GM21528 (cell line): ENCODE measurements at regions not wholly inside any gene's neighbourhood (a gene's known extent, or its start where the extent isn't known, plus 50 kb on each side); places are given as distances from the start of the nearest gene placed in this dataset.
"Not testable (repeated sequence)": the region's sequence is repeated elsewhere in the genome, so short reads cannot be mapped to it uniquely, and the experiment has no call there.

Experiments
- ATAC-seq: cut with Tn5 transposase; IDR thresholded peaks from one replicate; pipeline ENCODE4 v1.9.1; 2021; ENCODE audit warnings: mild to moderate bottlenecking, moderate library complexity; ENCODE audit not compliant: unreplicated experiment, low FRiP score

- ATAC-seq, result not testable (repeated sequence)
These were observed 186.6 kb downstream of the SHOX start for GRCh38 chrX:817147-817546.

GRCh38 chrX:816411-816810 is 185.8 kb downstream of the SHOX start:
- no peak for ATAC-seq

- ATAC-seq, result no peak
These were observed 179.6 kb downstream of the SHOX start for GRCh38 chrX:810186-810585.

- ATAC-seq, result no peak
These were observed 178.5 kb downstream of the SHOX start for GRCh38 chrX:809081-809480.

GRCh38 chrX:806586-806985 is 176.0 kb downstream of the SHOX start:
- no peak for ATAC-seq

- no peak for ATAC-seq
These were observed 175.4 kb downstream of the SHOX start for GRCh38 chrX:805988-806387.

GRCh38 chrX:805103-805670 is 174.6 kb downstream of the SHOX start:
- no peak for ATAC-seq

GRCh38 chrX:802846-803245 is 172.3 kb downstream of the SHOX start:
- no peak for ATAC-seq

GRCh38 chrX:799808-800207 is 169.2 kb downstream of the SHOX start:
- no peak for ATAC-seq

GRCh38 chrX:794311-794710 is 163.7 kb downstream of the SHOX start:
- no peak for ATAC-seq

GRCh38 chrX:793216-793770 is 162.7 kb downstream of the SHOX start:
- no peak for ATAC-seq

GRCh38 chrX:791479-792034 is 161.0 kb downstream of the SHOX start:
- no peak for ATAC-seq

GRCh38 chrX:790783-791360 is 160.3 kb downstream of the SHOX start:
- no peak for ATAC-seq

- no peak for ATAC-seq
These were observed 159.5 kb downstream of the SHOX start for GRCh38 chrX:790041-790506.

- no peak for ATAC-seq
These were observed 158.5 kb downstream of the SHOX start for GRCh38 chrX:789096-789495.

GRCh38 chrX:786441-786881 is 155.9 kb downstream of the SHOX start:
- no peak for ATAC-seq

- ATAC-seq, result no peak
These were observed 154.2 kb downstream of the SHOX start for GRCh38 chrX:784829-785228.

- no peak for ATAC-seq
These were observed 150.9 kb downstream of the SHOX start for GRCh38 chrX:781224-782204.

- no peak for ATAC-seq
These were observed 146.1 kb downstream of the SHOX start for GRCh38 chrX:776529-777230.

GRCh38 chrX:776061-776460 is 145.5 kb downstream of the SHOX start:
- no peak for ATAC-seq
